Smooth muscle cell (in vitro differentiated cells): ENCODE measurements at regions not wholly inside any gene's neighbourhood (a gene's known extent, or its start where the extent isn't known, plus 50 kb on each side); places are given as distances from the start of the nearest gene placed in this dataset.

ENCODE experiments used
- DNase-seq: peaks from one replicate; lab custom pipeline; 2025; ENCODE audit not compliant: unreplicated experiment; lab: John Stamatoyannopoulos, UW
- H2AFZ ChIP-seq: fragments of 200-600 bp; sonication (generic); 2 replicates; pipeline ENCODE4 v1.6.0; 2016; ENCODE audit warnings: antibody characterized with exemption, low read depth, mild to moderate bottlenecking
- H3F3A ChIP-seq: fragments of 200-600 bp; sonication (generic); 2 replicates; pipeline ENCODE4 v1.6.0; 2017; ENCODE audit warnings: antibody characterized with exemption, low read depth
- H3K27ac ChIP-seq: fragments of 200-600 bp; sonication (generic); 2 replicates; pipeline ENCODE4 v1.5.1; 2016; ENCODE audit warnings: low read depth, mild to moderate bottlenecking
- H3K27me3 ChIP-seq: fragments of 200-600 bp; sonication (generic); 2 replicates; pipeline ENCODE4 v1.6.1; 2016; ENCODE audit warnings: low read depth, mild to moderate bottlenecking
- H3K36me3 ChIP-seq: fragments of 200-600 bp; sonication (generic); 2 replicates; pipeline ENCODE4 v1.5.1; 2016; ENCODE audit warnings: low read depth
- H3K4me1 ChIP-seq: fragments of 200-600 bp; sonication (generic); 2 replicates; pipeline ENCODE4 v1.5.1; 2016; ENCODE audit warnings: low read depth
- H3K4me2 ChIP-seq: fragments of 200-600 bp; sonication (generic); 2 replicates; pipeline ENCODE4 v1.6.0; 2016; ENCODE audit warnings: mild to moderate bottlenecking
- H3K4me3 ChIP-seq: fragments of 200-600 bp; sonication (generic); 2 replicates; pipeline ENCODE4 v1.5.1; 2016; ENCODE audit warnings: mild to moderate bottlenecking
- H3K79me2 ChIP-seq: fragments of 200-600 bp; sonication (generic); 2 replicates; pipeline ENCODE4 v1.6.0; 2016; ENCODE audit warnings: low read depth, mild to moderate bottlenecking
- H3K9ac ChIP-seq: fragments of 200-600 bp; sonication (generic); 2 replicates; pipeline ENCODE4 v1.6.0; 2016; ENCODE audit warnings: low read depth
- H3K9me3 ChIP-seq: fragments of 200-600 bp; sonication (generic); replicated peaks from 2 replicates; pipeline ENCODE4 v1.5.1; 2016; ENCODE audit warnings: low read depth
- H4K20me1 ChIP-seq: fragments of 200-600 bp; sonication (generic); 2 replicates; pipeline ENCODE4 v1.6.0; 2016; ENCODE audit warnings: low read depth
- CTCF ChIP-seq: fragments of 200-600 bp; sonication (generic); IDR thresholded peaks from 2 replicates; pipeline ENCODE4 v1.5.1; 2017; ENCODE audit warnings: borderline replicate concordance, mild to moderate bottlenecking, antibody characterized with exemption; ENCODE audit not compliant: insufficient read depth, poor library complexity, severe bottlenecking
- WGBS: methylation state at CpG from one replicate; pipeline ENCODE4 v1.1.7; 2016; ENCODE audit warnings: low lambda C conversion rate; 5-methylcytosine and 5-hydroxymethylcytosine counted together

GRCh38 chr1:221149555-221150075 lies 270.4 kb downstream of the HLX start:
- Histone ChIP-seq H4K20me1 (no peaks in the 10 kb centered on the region), H3K4me2 (no peak overlapping the region), H2AFZ (no peak overlapping the region), H3K4me1 (no peaks in the 10 kb centered on the region), H3K9ac (no peak overlapping the region), H3K4me3 (no peak overlapping the region), H3K27ac (no peak overlapping the region), H3K79me2 (no peaks in the 10 kb centered on the region), H3K27me3 (no peaks in the 10 kb centered on the region), H3K36me3 (no peaks in the 10 kb centered on the region), H3K9me3 (no peaks in the 10 kb centered on the region), H3F3A (no peaks in the 10 kb centered on the region)
- no peak for DNase-seq
- WGBS, result 81% methylated on average over 1 of the region's 1 CpG
- TF ChIP-seq CTCF, result no peak

- Histone ChIP-seq H3K36me3 (no peaks in the 10 kb centered on the region), H3K9me3 (no peaks in the 10 kb centered on the region), H3K27me3 (no peaks in the 10 kb centered on the region), H3K9ac (no peak overlapping the region), H3K4me2 (no peak overlapping the region), H3K4me3 (no peak overlapping the region), H3F3A (no peaks in the 10 kb centered on the region), H3K4me1 (no peaks in the 10 kb centered on the region), H2AFZ (no peak overlapping the region), H4K20me1 (no peaks in the 10 kb centered on the region), H3K27ac (no peak overlapping the region), H3K79me2 (no peaks in the 10 kb centered on the region)
- TF ChIP-seq CTCF, result no peak
- DNase-seq, result no peak
Measured at GRCh38 chr1:221150996-221151395, 271.8 kb downstream of the HLX start.

DNA sequence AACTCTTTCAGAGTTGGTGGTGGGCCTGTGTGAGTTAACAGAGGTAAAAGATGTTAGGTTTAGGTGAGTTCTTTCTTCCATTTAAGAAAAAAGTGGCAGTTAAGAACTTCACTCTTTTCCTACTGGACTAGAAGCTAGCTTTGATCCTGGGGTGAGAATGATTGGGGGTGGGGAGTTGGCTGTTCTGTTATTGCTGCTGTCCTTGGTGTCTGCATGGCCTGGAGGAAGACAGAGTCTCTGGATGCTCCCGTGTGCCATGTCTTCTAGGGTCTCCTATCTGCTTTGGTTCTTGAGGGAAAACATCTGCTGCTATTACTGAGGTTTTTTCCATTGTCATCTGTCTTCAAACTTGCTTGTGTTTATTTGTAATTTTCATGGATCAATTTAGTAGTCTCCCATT lies 275.7 kb downstream of the HLX start:
- 64% methylated on average over 1 of the region's 1 CpG for WGBS
- no peaks in the 10 kb centered on the region for H3K79me2 ChIP-seq
- no peak overlapping the region for H3K27ac ChIP-seq
- no peak overlapping the region for H2AFZ ChIP-seq
- H3K4me1 ChIP-seq, result no peaks in the 10 kb centered on the region
- H3K9me3 ChIP-seq, result no peaks in the 10 kb centered on the region
- H3K27me3 ChIP-seq, result no peaks in the 10 kb centered on the region
- TF ChIP-seq CTCF, result no peak
- H3K36me3 ChIP-seq, result no peaks in the 10 kb centered on the region
- H3K4me2 ChIP-seq, result no peak overlapping the region
- no peak overlapping the region for H3K9ac ChIP-seq
- no peak overlapping the region for H3K4me3 ChIP-seq
- no peak for DNase-seq
- H3F3A ChIP-seq, result no peaks in the 10 kb centered on the region
- H4K20me1 ChIP-seq, result no peaks in the 10 kb centered on the region

DNA sequence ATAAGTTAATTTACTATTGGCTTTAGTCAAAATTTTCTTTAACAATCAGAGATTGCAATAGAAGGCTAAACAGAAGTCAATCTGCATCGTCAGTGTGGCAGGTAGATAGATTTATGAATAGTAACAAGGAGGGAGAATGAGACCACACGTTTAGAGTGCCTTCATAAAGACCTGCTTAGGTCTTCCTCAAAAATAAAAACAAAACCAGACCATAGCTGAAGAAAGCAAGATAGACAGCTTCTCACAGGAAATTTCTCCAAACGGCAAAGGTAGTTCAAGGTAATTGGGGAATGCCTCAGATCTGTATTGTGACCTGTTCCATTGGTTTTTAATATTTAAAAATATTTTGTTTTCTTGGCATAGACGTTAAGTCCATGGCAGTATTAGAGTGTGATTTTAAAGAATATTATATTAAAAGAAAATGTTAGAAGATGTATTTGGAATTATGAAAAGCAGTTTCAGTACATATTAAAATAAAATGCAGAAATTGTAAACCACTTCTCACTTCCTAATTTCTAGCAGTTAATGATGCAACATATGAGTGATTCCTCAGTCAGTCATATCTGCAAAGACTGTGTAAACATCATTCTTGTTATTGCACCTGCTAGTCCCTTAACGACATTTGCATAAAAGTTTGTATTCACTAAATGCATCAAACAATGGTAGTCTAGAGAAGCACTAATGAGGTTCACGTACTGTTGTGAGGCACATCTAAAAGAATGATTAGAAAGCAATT lies 278.0 kb downstream of the HLX start:
- no peak overlapping the region for H2AFZ ChIP-seq
- no peaks in the 10 kb centered on the region for H3K4me1 ChIP-seq
- no peaks in the 10 kb centered on the region for H3K36me3 ChIP-seq
- no peak overlapping the region for H3K4me3 ChIP-seq
- no peak overlapping the region for H3K27ac ChIP-seq
- WGBS, result 72% methylated on average over 6 of the region's 6 CpGs
- no peak for TF ChIP-seq CTCF
- H3K27me3 ChIP-seq, result no peaks in the 10 kb centered on the region
- no peak overlapping the region for H3K4me2 ChIP-seq
- no peaks in the 10 kb centered on the region for H3F3A ChIP-seq
- DNase-seq, result no peak
- no peak overlapping the region for H3K9ac ChIP-seq
- H4K20me1 ChIP-seq, result no peaks in the 10 kb centered on the region
- H3K9me3 ChIP-seq, result no peaks in the 10 kb centered on the region
- no peaks in the 10 kb centered on the region for H3K79me2 ChIP-seq
